HCT116 (cell line): ENCODE measurements at regions not wholly inside any gene's neighbourhood (a gene's known extent, or its start where the extent isn't known, plus 50 kb on each side); places are given as distances from the start of the nearest gene placed in this dataset.

Experiments
- CEBPB ChIP-seq: IDR thresholded peaks from 2 replicates; pipeline ENCODE4 v1.6.1; 2012; ENCODE audit warnings: low read depth
- ELF1 ChIP-seq: IDR thresholded peaks from 2 replicates; pipeline ENCODE4 v1.6.1; 2012; ENCODE audit warnings: low read depth, borderline replicate concordance
- EZH2 ChIP-seq: fragments of 200-600 bp; sonication (generic); IDR thresholded peaks from 2 replicates; pipeline ENCODE4 v1.6.1; 2017; ENCODE audit warnings: antibody characterized with exemption, mixed run types
- POLR2A ChIP-seq: IDR thresholded peaks from 2 replicates; pipeline ENCODE4 v1.7.0; 2011; ENCODE audit warnings: borderline replicate concordance; ENCODE audit not compliant: insufficient read depth, insufficient read length; ENCODE audit errors: extremely low read depth
- POLR2AphosphoS5 ChIP-seq: IDR thresholded peaks from 2 replicates; pipeline ENCODE4 v1.6.1; 2011; ENCODE audit warnings: mild to moderate bottlenecking, low read depth, low read length, moderate library complexity
- SIN3A ChIP-seq: IDR thresholded peaks from 2 replicates; pipeline ENCODE4 v1.6.1; 2012; ENCODE audit warnings: low read depth
- SRF ChIP-seq: IDR thresholded peaks from 2 replicates; pipeline ENCODE4 v1.6.1; 2012; ENCODE audit warnings: low read depth
- TCF7L2 ChIP-seq: IDR thresholded peaks from 2 replicates; pipeline ENCODE4 v1.7.0; 2011; ENCODE audit warnings: borderline replicate concordance, inconsistent platforms; ENCODE audit not compliant: insufficient read depth, insufficient read length; ENCODE audit errors: extremely low read depth
- YY1 ChIP-seq: IDR thresholded peaks from 2 replicates; pipeline ENCODE4 v1.6.1; 2011; ENCODE audit warnings: low read length, low read depth, moderate library complexity, mild to moderate bottlenecking; ENCODE audit not compliant: insufficient replicate concordance; ENCODE audit errors: extremely low read depth
- ZNF274 ChIP-seq: fragments of 200-500 bp; sonication (Bioruptor generic); IDR thresholded peaks from 2 replicates; pipeline ENCODE4 v1.6.1; 2014; ENCODE audit warnings: mild to moderate bottlenecking, low read depth, low read length, inconsistent platforms
- TF ChIP-seq, protein P1 (sequence below): IDR thresholded peaks from 2 replicates; pipeline ENCODE4 v1.6.1; 2012; ENCODE audit warnings: low read depth
- TF ChIP-seq, protein P2 (sequence below), 3 experiments: fragments of 200-600 bp in 1 of 3; sonication (generic) in 1 of 3; IDR thresholded peaks in 2 of 3; conservative IDR thresholded peaks in 1 of 3; 2 replicates each; pipeline ENCODE4 v1.5.1; 2012 to 2017; ENCODE audit warnings: low read depth in 2 of 3, low read length in 2 of 3, antibody characterized with exemption in 1 of 3, borderline replicate concordance in 1 of 3, control low read depth in 1 of 3, mild to moderate bottlenecking in 1 of 3, mixed read lengths in 1 of 3, mixed run types in 1 of 3, moderate library complexity in 1 of 3; ENCODE audit not compliant: insufficient read depth in 1 of 3
- TF ChIP-seq, protein P3 (sequence below): IDR thresholded peaks from 2 replicates; pipeline ENCODE4 v1.6.1; 2012
- TF ChIP-seq, protein P4 (sequence below): IDR thresholded peaks from 2 replicates; pipeline ENCODE4 v1.6.1; 2012

GRCh38 chr6:130624046-130624445 is 203.2 kb upstream of the SMLR1 start:
- TF ChIP-seq ELF1 (no peak), POLR2AphosphoS5 (no peak), SRF (no peak), YY1 (no peak), POLR2A (no peak), CEBPB (no peak), SIN3A (no peak), TCF7L2 (no peak), EZH2 (no peak), ZNF274 (no peak)
- TF ChIP-seq, protein P1, sequence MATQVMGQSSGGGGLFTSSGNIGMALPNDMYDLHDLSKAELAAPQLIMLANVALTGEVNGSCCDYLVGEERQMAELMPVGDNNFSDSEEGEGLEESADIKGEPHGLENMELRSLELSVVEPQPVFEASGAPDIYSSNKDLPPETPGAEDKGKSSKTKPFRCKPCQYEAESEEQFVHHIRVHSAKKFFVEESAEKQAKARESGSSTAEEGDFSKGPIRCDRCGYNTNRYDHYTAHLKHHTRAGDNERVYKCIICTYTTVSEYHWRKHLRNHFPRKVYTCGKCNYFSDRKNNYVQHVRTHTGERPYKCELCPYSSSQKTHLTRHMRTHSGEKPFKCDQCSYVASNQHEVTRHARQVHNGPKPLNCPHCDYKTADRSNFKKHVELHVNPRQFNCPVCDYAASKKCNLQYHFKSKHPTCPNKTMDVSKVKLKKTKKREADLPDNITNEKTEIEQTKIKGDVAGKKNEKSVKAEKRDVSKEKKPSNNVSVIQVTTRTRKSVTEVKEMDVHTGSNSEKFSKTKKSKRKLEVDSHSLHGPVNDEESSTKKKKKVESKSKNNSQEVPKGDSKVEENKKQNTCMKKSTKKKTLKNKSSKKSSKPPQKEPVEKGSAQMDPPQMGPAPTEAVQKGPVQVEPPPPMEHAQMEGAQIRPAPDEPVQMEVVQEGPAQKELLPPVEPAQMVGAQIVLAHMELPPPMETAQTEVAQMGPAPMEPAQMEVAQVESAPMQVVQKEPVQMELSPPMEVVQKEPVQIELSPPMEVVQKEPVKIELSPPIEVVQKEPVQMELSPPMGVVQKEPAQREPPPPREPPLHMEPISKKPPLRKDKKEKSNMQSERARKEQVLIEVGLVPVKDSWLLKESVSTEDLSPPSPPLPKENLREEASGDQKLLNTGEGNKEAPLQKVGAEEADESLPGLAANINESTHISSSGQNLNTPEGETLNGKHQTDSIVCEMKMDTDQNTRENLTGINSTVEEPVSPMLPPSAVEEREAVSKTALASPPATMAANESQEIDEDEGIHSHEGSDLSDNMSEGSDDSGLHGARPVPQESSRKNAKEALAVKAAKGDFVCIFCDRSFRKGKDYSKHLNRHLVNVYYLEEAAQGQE = no peak
- TF ChIP-seq, protein P2, sequence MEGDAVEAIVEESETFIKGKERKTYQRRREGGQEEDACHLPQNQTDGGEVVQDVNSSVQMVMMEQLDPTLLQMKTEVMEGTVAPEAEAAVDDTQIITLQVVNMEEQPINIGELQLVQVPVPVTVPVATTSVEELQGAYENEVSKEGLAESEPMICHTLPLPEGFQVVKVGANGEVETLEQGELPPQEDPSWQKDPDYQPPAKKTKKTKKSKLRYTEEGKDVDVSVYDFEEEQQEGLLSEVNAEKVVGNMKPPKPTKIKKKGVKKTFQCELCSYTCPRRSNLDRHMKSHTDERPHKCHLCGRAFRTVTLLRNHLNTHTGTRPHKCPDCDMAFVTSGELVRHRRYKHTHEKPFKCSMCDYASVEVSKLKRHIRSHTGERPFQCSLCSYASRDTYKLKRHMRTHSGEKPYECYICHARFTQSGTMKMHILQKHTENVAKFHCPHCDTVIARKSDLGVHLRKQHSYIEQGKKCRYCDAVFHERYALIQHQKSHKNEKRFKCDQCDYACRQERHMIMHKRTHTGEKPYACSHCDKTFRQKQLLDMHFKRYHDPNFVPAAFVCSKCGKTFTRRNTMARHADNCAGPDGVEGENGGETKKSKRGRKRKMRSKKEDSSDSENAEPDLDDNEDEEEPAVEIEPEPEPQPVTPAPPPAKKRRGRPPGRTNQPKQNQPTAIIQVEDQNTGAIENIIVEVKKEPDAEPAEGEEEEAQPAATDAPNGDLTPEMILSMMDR (IDR thresholded peaks at IDR 0.05 in 2 of 3, conservative IDR thresholded peaks at IDR 0.05 in 1 of 3; ENCODE audit: borderline replicate concordance in 1 of 3, insufficient read depth in 1 of 3, low read depth in 2 of 3, low read length in 2 of 3) = no peak
- TF ChIP-seq, protein P3, sequence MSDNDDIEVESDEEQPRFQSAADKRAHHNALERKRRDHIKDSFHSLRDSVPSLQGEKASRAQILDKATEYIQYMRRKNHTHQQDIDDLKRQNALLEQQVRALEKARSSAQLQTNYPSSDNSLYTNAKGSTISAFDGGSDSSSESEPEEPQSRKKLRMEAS = no peak
- TF ChIP-seq, protein P4, sequence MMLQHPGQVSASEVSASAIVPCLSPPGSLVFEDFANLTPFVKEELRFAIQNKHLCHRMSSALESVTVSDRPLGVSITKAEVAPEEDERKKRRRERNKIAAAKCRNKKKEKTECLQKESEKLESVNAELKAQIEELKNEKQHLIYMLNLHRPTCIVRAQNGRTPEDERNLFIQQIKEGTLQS = no peak
